CD14-positive monocyte (primary cell): ENCODE measurements at regions not wholly inside any gene's neighbourhood (a gene's known extent, or its start where the extent isn't known, plus 50 kb on each side); places are given as distances from the start of the nearest gene placed in this dataset.

Experiments
- DNase-seq, 3 donors: peaks; one replicate each; pipeline ENCODE4 v3.0.0-alpha.2; 2011 to 2022
- H2AFZ ChIP-seq: 2 replicates; pipeline ENCODE4 v1.6.0; 2012; ENCODE audit warnings: mild to moderate bottlenecking, low read depth, low read length, inconsistent platforms; ENCODE audit not compliant: insufficient read depth, poor library complexity, severe bottlenecking
- H3K27ac ChIP-seq, 2 donors: 1 replicate in 1 of 2; 2 replicates in 1 of 2; pipeline ENCODE4 v1.5.1; 2012 to 2013; ENCODE audit warnings: low read length in 2 of 2, control low read depth in 1 of 2, inconsistent platforms in 1 of 2, low read depth in 1 of 2, mild to moderate bottlenecking in 1 of 2
- H3K27me3 ChIP-seq, 2 donors: one replicate each; pipeline versions ENCODE4 v1.6.0 to v1.6.1; 2011 to 2013; ENCODE audit warnings: low read length in 2 of 2; ENCODE audit not compliant: control insufficient read depth in 2 of 2, insufficient read depth in 2 of 2
- H3K36me3 ChIP-seq, 2 donors: replicated peaks in 1 of 2; 1 replicate in 1 of 2; 2 replicates in 1 of 2; pipeline versions ENCODE4 v1.5.1 to v1.6.1; 2012 to 2013; ENCODE audit warnings: low read length in 2 of 2, control low read depth in 1 of 2, inconsistent platforms in 1 of 2, mild to moderate bottlenecking in 1 of 2; ENCODE audit not compliant: insufficient read depth in 2 of 2, control insufficient read depth in 1 of 2
- H3K4me1 ChIP-seq, 2 donors: 1 replicate in 1 of 2; 2 replicates in 1 of 2; pipeline versions ENCODE4 v1.5.1 to v1.6.1; 2012 to 2013; ENCODE audit warnings: low read length in 2 of 2, control low read depth in 1 of 2, inconsistent platforms in 1 of 2, mild to moderate bottlenecking in 1 of 2, moderate library complexity in 1 of 2; ENCODE audit not compliant: insufficient read depth in 2 of 2, control insufficient read depth in 1 of 2
- H3K4me2 ChIP-seq: replicated peaks from 2 replicates; pipeline ENCODE3; 2012; ENCODE audit warnings: low read length, moderate library complexity, mild to moderate bottlenecking; ENCODE audit not compliant: poor library complexity, severe bottlenecking; ENCODE audit errors: extremely low read depth
- H3K4me3 ChIP-seq, 3 experiments: fragments of 200-600 bp in 1 of 3; sonication (generic) in 1 of 3; replicated peaks in 1 of 3; 1 replicate in 2 of 3; 2 replicates in 1 of 3; pipeline ENCODE4 v1.5.1; 2011 to 2013; ENCODE audit warnings: low read length in 3 of 3, mild to moderate bottlenecking in 3 of 3, control low read depth in 2 of 3, low read depth in 2 of 3, inconsistent platforms in 1 of 3, moderate library complexity in 1 of 3
- H3K79me2 ChIP-seq: 2 replicates; pipeline ENCODE4 v1.6.0; 2012; ENCODE audit warnings: mild to moderate bottlenecking, control low read depth, inconsistent platforms, low read length, moderate library complexity; ENCODE audit not compliant: insufficient read depth
- H3K9ac ChIP-seq: 2 replicates; pipeline ENCODE4 v1.6.0; 2017; ENCODE audit warnings: low read length, mild to moderate bottlenecking; ENCODE audit not compliant: insufficient read depth, poor library complexity, severe bottlenecking
- H3K9me3 ChIP-seq, 2 donors: replicated peaks in 1 of 2; 1 replicate in 1 of 2; 2 replicates in 1 of 2; pipeline versions ENCODE4 v1.5.1 to v1.6.1; 2012 to 2013; ENCODE audit warnings: low read length in 2 of 2, control low read depth in 1 of 2; ENCODE audit not compliant: control insufficient read depth in 1 of 2, insufficient read depth in 1 of 2
- H4K20me1 ChIP-seq: 2 replicates; pipeline ENCODE4 v1.6.0; 2012; ENCODE audit warnings: mild to moderate bottlenecking, low read length, control low read depth, moderate library complexity; ENCODE audit not compliant: insufficient read depth
- H3K27ac Mint-ChIP-seq, 7 donors: one replicate each; pipeline ENCODE4 v1.8.0; 2020; ENCODE audit warnings: mild to moderate bottlenecking in 7 of 7, mixed read lengths in 7 of 7, moderate library complexity in 6 of 7, inconsistent platforms in 2 of 7
- H3K27me3 Mint-ChIP-seq, 3 donors: one replicate each; pipeline ENCODE4 v1.8.0; 2021 to 2022; ENCODE audit warnings: low read depth in 3 of 3, mild to moderate bottlenecking in 3 of 3, mixed read lengths in 3 of 3, moderate library complexity in 3 of 3, inconsistent platforms in 1 of 3
- H3K36me3 Mint-ChIP-seq, 2 donors: one replicate each; pipeline ENCODE4 v1.8.0; 2020; ENCODE audit warnings: mixed read lengths in 2 of 2, inconsistent platforms in 1 of 2, mild to moderate bottlenecking in 1 of 2
- H3K4me1 Mint-ChIP-seq: one replicate; pipeline ENCODE4 v1.8.0; 2020; ENCODE audit warnings: mild to moderate bottlenecking, mixed read lengths
- H3K4me3 Mint-ChIP-seq, 2 donors: one replicate each; pipeline ENCODE4 v1.8.0; 2020; ENCODE audit warnings: mild to moderate bottlenecking in 2 of 2, mixed read lengths in 2 of 2, moderate library complexity in 1 of 2
- H3K9me3 Mint-ChIP-seq, 7 donors: one replicate each; pipeline ENCODE4 v1.8.0; 2020 to 2022; ENCODE audit warnings: mixed read lengths in 7 of 7, mild to moderate bottlenecking in 6 of 7, moderate library complexity in 6 of 7, inconsistent platforms in 2 of 7
- CTCF ChIP-seq: fragments of 200-600 bp; IDR thresholded peaks from one replicate; pipeline ENCODE4 v1.8.0; 2022; ENCODE audit warnings: antibody characterized with exemption, mild to moderate bottlenecking
- WGBS: methylation state at CpG from one replicate; pipeline ENCODE4 v1.1.5; 2013; ENCODE audit warnings: missing lambda C conversion rate; ENCODE audit not compliant: insufficient coverage; 5-methylcytosine and 5-hydroxymethylcytosine counted together
- intact Hi-C, 2 donors: fragments of 100-400 bp; cut with micrococcal nuclease; formaldehyde crosslinking; loops; one replicate each; pipeline versions ENCODE4 v1.15.0 to v1.15.1; 2023

- Histone ChIP-seq H3K9ac (no peak overlapping the region), H3K4me2 (no peak overlapping the region), H3K36me3 (no peaks in the 10 kb centered on the region), H2AFZ (no peak overlapping the region), H4K20me1 (no peaks in the 10 kb centered on the region), H3K27me3 (no peaks in the 10 kb centered on the region), H3K4me3 (no peak overlapping the region), H3K4me1 (no peaks in the 10 kb centered on the region), H3K9me3 (no peaks in the 10 kb centered on the region), H3K79me2 (no peaks in the 10 kb centered on the region), H3K27ac (no peak overlapping the region)
- Mint-ChIP-seq H3K27ac (no peak overlapping the region), H3K27me3 (no peaks in the 10 kb centered on the region), H3K4me1 (no peaks in the 10 kb centered on the region), H3K36me3 (no peaks in the 10 kb centered on the region), H3K4me3 (no peak overlapping the region), H3K9me3 (peaks cover 0 to 9% (median 2%) of the 10 kb centered on the region in 7 donors)
- no peak for DNase-seq
- no peak for TF ChIP-seq CTCF
- WGBS: 43% methylated on average over 1 of the region's 1 CpG
- intact Hi-C loops: no loop called here
Measured at GRCh38 chr9:20178197-20178596, 389.4 kb upstream of the SLC24A2 start.

GRCh38 chr9:20170122-20170521 is 381.3 kb upstream of the SLC24A2 start:
- Mint-ChIP-seq H3K9me3 (peaks cover 19 to 38% (median 21%) of the 10 kb centered on the region in 7 donors), H3K27ac (no peak overlapping the region), H3K4me1 (no peaks in the 10 kb centered on the region), H3K36me3 (no peaks in the 10 kb centered on the region), H3K27me3 (peaks cover 0 to 1% (median 0%) of the 10 kb centered on the region in 3 donors), H3K4me3 (no peak overlapping the region)
- Histone ChIP-seq H3K4me3 (no peak overlapping the region), H3K79me2 (no peaks in the 10 kb centered on the region), H4K20me1 (no peaks in the 10 kb centered on the region), H2AFZ (no peak overlapping the region), H3K4me2 (no peak overlapping the region), H3K4me1 (no peaks in the 10 kb centered on the region), H3K27ac (no peak overlapping the region), H3K9ac (no peak overlapping the region), H3K36me3 (no peaks in the 10 kb centered on the region), H3K27me3 (no peaks in the 10 kb centered on the region), H3K9me3 (peaks cover 10 to 21% of the 10 kb centered on the region in 2 donors)
- 86% methylated on average over 1 of the region's 3 CpGs for WGBS
- DNase-seq: no peak
- intact Hi-C loops: no loop called here
- TF ChIP-seq CTCF: no peak
